Naive thymus-derived CD4-positive, alpha-beta T cell (primary cell): ENCODE measurements at regions not wholly inside any gene's neighbourhood (a gene's known extent, or its start where the extent isn't known, plus 50 kb on each side); places are given as distances from the start of the nearest gene placed in this dataset.
"Not testable (repeated sequence)": the region's sequence is repeated elsewhere in the genome, so short reads cannot be mapped to it uniquely, and the experiment has no call there.

Source experiments
- ATAC-seq: fragments of 150-1000 bp; cut with Tn5 transposase; 2 replicates; pipeline ENCODE4 v1.10.0; 2021; ENCODE audit warnings: mild to moderate bottlenecking, moderate library complexity
- CTCF ChIA-PET: fragments of 350-600 bp; sonication (Branson Sonifier 250); formaldehyde crosslinking; loops from one replicate; lab custom pipeline; 2021; ENCODE audit warnings: antibody characterized with exemption; lab: Charles Lee
- POLR2A ChIA-PET: fragments of 350-600 bp; sonication (Branson Sonifier 250); formaldehyde crosslinking; loops from one replicate; lab custom pipeline; 2021; ENCODE audit warnings: antibody characterized with exemption, inconsistent platforms; lab: Charles Lee
- DNase-seq, 9 donors: peaks; one replicate each; pipeline versions ENCODE4 v3.0.0 to v3.0.0-alpha.2; 2020 to 2022; ENCODE audit warnings: mixed read lengths in 1 of 9
- H3K27ac ChIP-seq: one replicate; pipeline ENCODE4 v1.7.0; 2013; ENCODE audit warnings: mild to moderate bottlenecking, low read depth, low read length, moderate library complexity
- H3K27me3 ChIP-seq, 2 donors: one replicate each; pipeline ENCODE4 v1.7.0; 2013; ENCODE audit warnings: low read length in 2 of 2, mild to moderate bottlenecking in 2 of 2, moderate library complexity in 2 of 2; ENCODE audit not compliant: control insufficient read depth in 2 of 2, insufficient read depth in 2 of 2
- H3K36me3 ChIP-seq, 3 experiments: 1 replicate in 2 of 3; 2 replicates in 1 of 3; pipeline ENCODE4 v1.7.0; 2013; ENCODE audit warnings: low read length in 3 of 3, mild to moderate bottlenecking in 3 of 3, moderate library complexity in 1 of 3; ENCODE audit not compliant: insufficient read depth in 3 of 3, control insufficient read depth in 2 of 3
- H3K4me1 ChIP-seq, 2 donors: one replicate each; pipeline ENCODE4 v1.7.0; 2013; ENCODE audit warnings: low read length in 2 of 2, mild to moderate bottlenecking in 2 of 2, moderate library complexity in 1 of 2; ENCODE audit not compliant: control insufficient read depth in 2 of 2, insufficient read depth in 2 of 2
- H3K4me3 ChIP-seq: 2 replicates; pipeline ENCODE4 v1.7.0; 2013; ENCODE audit warnings: mild to moderate bottlenecking, low read length
- H3K9me3 ChIP-seq, 3 experiments: 1 replicate in 2 of 3; 2 replicates in 1 of 3; pipeline ENCODE4 v1.7.0; 2013; ENCODE audit warnings: low read length in 3 of 3; ENCODE audit not compliant: control insufficient read depth in 2 of 3
- H3K27ac Mint-ChIP-seq, 9 donors: one replicate each; pipeline ENCODE4 v1.8.0; 2020 to 2022; ENCODE audit warnings: mixed read lengths in 9 of 9, mild to moderate bottlenecking in 8 of 9, moderate library complexity in 5 of 9, inconsistent platforms in 2 of 9
- H3K27me3 Mint-ChIP-seq, 5 donors: one replicate each; pipeline ENCODE4 v1.8.0; 2021 to 2022; ENCODE audit warnings: mixed read lengths in 5 of 5, mild to moderate bottlenecking in 1 of 5
- H3K36me3 Mint-ChIP-seq, 5 donors: one replicate each; pipeline ENCODE4 v1.8.0; 2020 to 2022; ENCODE audit warnings: mixed read lengths in 5 of 5, mild to moderate bottlenecking in 3 of 5, inconsistent platforms in 1 of 5
- H3K4me1 Mint-ChIP-seq, 7 donors: one replicate each; pipeline ENCODE4 v1.8.0; 2020 to 2022; ENCODE audit warnings: mixed read lengths in 7 of 7, mild to moderate bottlenecking in 3 of 7, inconsistent platforms in 1 of 7
- H3K4me3 Mint-ChIP-seq, 10 donors: one replicate each; pipeline ENCODE4 v1.8.0; 2020 to 2022; ENCODE audit warnings: mild to moderate bottlenecking in 10 of 10, mixed read lengths in 10 of 10, moderate library complexity in 6 of 10, inconsistent platforms in 2 of 10
- H3K9me3 Mint-ChIP-seq, 11 donors: one replicate each; pipeline ENCODE4 v1.8.0; 2020 to 2022; ENCODE audit warnings: mixed read lengths in 11 of 11, mild to moderate bottlenecking in 4 of 11, inconsistent platforms in 1 of 11, moderate library complexity in 1 of 11
- intact Hi-C, 2 donors: fragments of 100-400 bp; cut with micrococcal nuclease; formaldehyde crosslinking; loops; one replicate each; pipeline ENCODE4 v1.15.1; 2023

DNA sequence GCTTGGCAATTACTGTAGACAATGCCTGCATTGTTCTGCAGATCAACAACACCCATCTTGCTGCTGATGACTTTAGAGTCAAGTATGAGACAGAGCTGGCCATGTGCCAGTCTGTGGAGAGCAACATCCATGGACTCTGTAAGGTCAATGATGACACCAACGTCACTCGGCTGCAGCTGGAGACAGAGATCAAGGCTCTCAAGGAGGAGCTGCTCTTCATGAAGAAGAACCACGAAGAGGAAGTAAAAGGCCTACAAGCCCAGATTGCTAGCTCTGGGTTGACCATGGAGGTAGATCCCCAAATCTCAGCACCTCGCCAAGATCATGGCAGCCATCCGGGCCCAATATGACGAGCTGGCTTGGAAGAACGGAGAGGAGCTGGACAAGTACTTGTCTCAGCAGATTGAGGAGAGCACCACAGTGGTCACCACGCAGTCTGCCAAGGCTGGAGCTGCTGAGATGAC lies 69.4 kb upstream of the RTL6 start:
- POLR2A ChIA-PET = interaction anchor here (1.4 kb wide), 1 partner anchor 574 kb away, joined by 3 read pairs; no protein-coding TSS in a partner anchor
- H3K4me1 Mint-ChIP-seq, DNase-seq, intact Hi-C loops, H3K4me3 Mint-ChIP-seq, H3K9me3 ChIP-seq, H3K4me1 ChIP-seq, H3K27me3 ChIP-seq, H3K27ac Mint-ChIP-seq, H3K36me3 ChIP-seq, ATAC-seq, H3K4me3 ChIP-seq, H3K36me3 Mint-ChIP-seq, H3K27ac ChIP-seq: not testable (repeated sequence)
- CTCF ChIA-PET = interaction anchor here (0.7 to 1.8 kb wide), 5 partner anchors 10 to 582 kb away, joined by 3 to 12 read pairs (median 3); no protein-coding TSS in a partner anchor
- Mint-ChIP-seq H3K27me3 (peaks cover 0 to 13% (median 0%) of the 10 kb centered on the region in 5 donors), H3K9me3 (peaks cover 0 to 20% (median 0%) of the 10 kb centered on the region in 11 donors)

DNA sequence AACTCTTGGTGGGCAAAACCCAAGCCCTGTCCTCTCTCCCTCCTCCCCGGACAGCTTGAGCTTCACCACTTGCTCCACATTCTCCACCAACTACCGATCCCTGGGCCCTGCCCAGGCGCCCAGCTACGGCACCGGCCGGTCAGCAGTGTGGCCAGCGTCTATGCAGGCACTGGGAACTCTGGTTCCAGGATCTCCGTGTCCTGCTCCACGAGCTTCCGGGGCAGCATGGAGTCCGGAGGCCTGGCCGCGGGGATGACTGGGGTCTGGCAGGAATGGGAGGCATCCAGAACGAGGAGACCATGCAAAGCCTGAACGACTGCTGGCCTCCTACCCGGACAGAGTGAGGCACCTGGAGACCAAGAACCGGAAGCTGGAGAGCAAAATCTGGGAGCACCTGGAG lies 68.9 kb upstream of the RTL6 start:
- Histone ChIP-seq H3K36me3 (no peaks in the 10 kb centered on the region), H3K4me3 (no peak overlapping the region), H3K27ac (no peak overlapping the region), H3K4me1 (no peaks in the 10 kb centered on the region), H3K27me3 (no peaks in the 10 kb centered on the region), H3K9me3 (no peaks in the 10 kb centered on the region)
- peaks cover 0 to 3% (median 0%) of the 10 kb centered on the region in 5 donors for H3K36me3 Mint-ChIP-seq
- no peak overlapping the region for H3K27ac Mint-ChIP-seq
- H3K9me3 Mint-ChIP-seq = peaks cover 0 to 20% (median 0%) of the 10 kb centered on the region in 11 donors
- intact Hi-C loops = no loop called here
- no peak overlapping the region for H3K4me3 Mint-ChIP-seq
- no peak for ATAC-seq
- peaks cover 0 to 15% (median under 1%) of the 10 kb centered on the region in 5 donors for H3K27me3 Mint-ChIP-seq
- ChIA-PET CTCF (interaction anchor here (1.0 to 1.8 kb wide), 2 partner anchors 480 to 573 kb away, joined by 3 to 12 read pairs; no protein-coding TSS in a partner anchor), POLR2A (interaction anchor here (1.4 kb wide), 1 partner anchor 574 kb away, joined by 3 read pairs; no protein-coding TSS in a partner anchor)
- no peak for DNase-seq
- peaks cover 0 to 4% (median 0%) of the 10 kb centered on the region in 7 donors for H3K4me1 Mint-ChIP-seq

GRCh38 chr22:44562651-44563050 lies 64.6 kb upstream of the RTL6 start:
- H3K27ac Mint-ChIP-seq, H3K9me3 ChIP-seq, H3K4me3 Mint-ChIP-seq, H3K36me3 Mint-ChIP-seq, H3K36me3 ChIP-seq, H3K27ac ChIP-seq, intact Hi-C loops, DNase-seq, POLR2A ChIA-PET, H3K27me3 ChIP-seq, ATAC-seq, H3K4me1 Mint-ChIP-seq, CTCF ChIA-PET, H3K4me1 ChIP-seq, H3K4me3 ChIP-seq: not testable (repeated sequence)
- H3K9me3 Mint-ChIP-seq = peaks cover 0 to 25% (median 3%) of the 10 kb centered on the region in 11 donors
- H3K27me3 Mint-ChIP-seq = peaks cover 0 to 24% (median 8%) of the 10 kb centered on the region in 5 donors

GRCh38 chr22:44561139-44561840 lies 63.3 kb upstream of the RTL6 start:
- ATAC-seq (no peak), DNase-seq (no peak)
- Mint-ChIP-seq H3K27ac (no peak overlapping the region), H3K4me1 (no peaks in the 10 kb centered on the region), H3K9me3 (peaks cover 0 to 25% (median 3%) of the 10 kb centered on the region in 11 donors), H3K36me3 (peaks cover 0 to 3% (median 0%) of the 10 kb centered on the region in 5 donors), H3K4me3 (no peak overlapping the region), H3K27me3 (peaks cover 0 to 31% (median 17%) of the 10 kb centered on the region in 5 donors)
- Histone ChIP-seq H3K36me3 (no peaks in the 10 kb centered on the region), H3K27ac (no peak overlapping the region), H3K27me3 (no peaks in the 10 kb centered on the region), H3K4me3 (no peak overlapping the region), H3K4me1 (no peaks in the 10 kb centered on the region), H3K9me3 (no peaks in the 10 kb centered on the region)
- intact Hi-C loops = no loop called here
- CTCF ChIA-PET = no interaction called here
- POLR2A ChIA-PET = no interaction called here

- H3K27me3 Mint-ChIP-seq = peaks cover 0 to 30% (median 24%) of the 10 kb centered on the region in 5 donors
- H3K36me3 Mint-ChIP-seq, ATAC-seq, intact Hi-C loops, H3K9me3 ChIP-seq, H3K27me3 ChIP-seq, H3K36me3 ChIP-seq, H3K4me3 Mint-ChIP-seq, H3K27ac ChIP-seq, H3K4me1 ChIP-seq, H3K4me1 Mint-ChIP-seq, DNase-seq, H3K4me3 ChIP-seq, H3K27ac Mint-ChIP-seq, CTCF ChIA-PET: not testable (repeated sequence)
- POLR2A ChIA-PET = interaction anchor here (0.6 kb wide), 1 partner anchor 838 kb away, joined by 4 read pairs; no protein-coding TSS in a partner anchor
- H3K9me3 Mint-ChIP-seq = peaks cover 0 to 13% (median 2%) of the 10 kb centered on the region in 11 donors
Measured at GRCh38 chr22:44558671-44559070, 60.6 kb upstream of the RTL6 start.

- H3K4me1 ChIP-seq, H3K4me3 Mint-ChIP-seq, ATAC-seq, H3K27ac ChIP-seq, intact Hi-C loops, H3K27ac Mint-ChIP-seq, H3K9me3 Mint-ChIP-seq, H3K9me3 ChIP-seq, DNase-seq, H3K4me1 Mint-ChIP-seq, H3K27me3 ChIP-seq, H3K36me3 Mint-ChIP-seq, H3K36me3 ChIP-seq, H3K4me3 ChIP-seq: not testable (repeated sequence)
- peaks cover 0 to 30% (median 24%) of the 10 kb centered on the region in 5 donors for H3K27me3 Mint-ChIP-seq
- POLR2A ChIA-PET = interaction anchor here (0.6 kb wide), 1 partner anchor 838 kb away, joined by 4 read pairs; no protein-coding TSS in a partner anchor
- CTCF ChIA-PET = interaction anchor here (0.8 kb wide), 1 partner anchor 10 kb away, joined by 4 read pairs; no protein-coding TSS in a partner anchor
Measured at GRCh38 chr22:44557872-44558271, 59.8 kb upstream of the RTL6 start.
